Smooth muscle cell (in vitro differentiated cells): ENCODE measurements at regions not wholly inside any gene's neighbourhood (a gene's known extent, or its start where the extent isn't known, plus 50 kb on each side); places are given as distances from the start of the nearest gene placed in this dataset.

Experiments
- DNase-seq: peaks from one replicate; lab custom pipeline; 2025; ENCODE audit not compliant: unreplicated experiment; lab: John Stamatoyannopoulos, UW
- H2AFZ ChIP-seq: fragments of 200-600 bp; sonication (generic); 2 replicates; pipeline ENCODE4 v1.6.0; 2016; ENCODE audit warnings: antibody characterized with exemption, low read depth, mild to moderate bottlenecking
- H3F3A ChIP-seq: fragments of 200-600 bp; sonication (generic); 2 replicates; pipeline ENCODE4 v1.6.0; 2017; ENCODE audit warnings: antibody characterized with exemption, low read depth
- H3K27ac ChIP-seq: fragments of 200-600 bp; sonication (generic); 2 replicates; pipeline ENCODE4 v1.5.1; 2016; ENCODE audit warnings: low read depth, mild to moderate bottlenecking
- H3K27me3 ChIP-seq: fragments of 200-600 bp; sonication (generic); 2 replicates; pipeline ENCODE4 v1.6.1; 2016; ENCODE audit warnings: low read depth, mild to moderate bottlenecking
- H3K36me3 ChIP-seq: fragments of 200-600 bp; sonication (generic); 2 replicates; pipeline ENCODE4 v1.5.1; 2016; ENCODE audit warnings: low read depth
- H3K4me1 ChIP-seq: fragments of 200-600 bp; sonication (generic); 2 replicates; pipeline ENCODE4 v1.5.1; 2016; ENCODE audit warnings: low read depth
- H3K4me2 ChIP-seq: fragments of 200-600 bp; sonication (generic); 2 replicates; pipeline ENCODE4 v1.6.0; 2016; ENCODE audit warnings: mild to moderate bottlenecking
- H3K4me3 ChIP-seq: fragments of 200-600 bp; sonication (generic); 2 replicates; pipeline ENCODE4 v1.5.1; 2016; ENCODE audit warnings: mild to moderate bottlenecking
- H3K79me2 ChIP-seq: fragments of 200-600 bp; sonication (generic); 2 replicates; pipeline ENCODE4 v1.6.0; 2016; ENCODE audit warnings: low read depth, mild to moderate bottlenecking
- H3K9ac ChIP-seq: fragments of 200-600 bp; sonication (generic); 2 replicates; pipeline ENCODE4 v1.6.0; 2016; ENCODE audit warnings: low read depth
- H3K9me3 ChIP-seq: fragments of 200-600 bp; sonication (generic); replicated peaks from 2 replicates; pipeline ENCODE4 v1.5.1; 2016; ENCODE audit warnings: low read depth
- H4K20me1 ChIP-seq: fragments of 200-600 bp; sonication (generic); 2 replicates; pipeline ENCODE4 v1.6.0; 2016; ENCODE audit warnings: low read depth
- WGBS: methylation state at CpG from one replicate; pipeline ENCODE4 v1.1.7; 2016; ENCODE audit warnings: low lambda C conversion rate; 5-methylcytosine and 5-hydroxymethylcytosine counted together
- TF ChIP-seq, protein P1 (sequence below): fragments of 200-600 bp; sonication (generic); IDR thresholded peaks from 2 replicates; pipeline ENCODE4 v1.5.1; 2017; ENCODE audit warnings: borderline replicate concordance, mild to moderate bottlenecking, antibody characterized with exemption; ENCODE audit not compliant: insufficient read depth, poor library complexity, severe bottlenecking

DNA sequence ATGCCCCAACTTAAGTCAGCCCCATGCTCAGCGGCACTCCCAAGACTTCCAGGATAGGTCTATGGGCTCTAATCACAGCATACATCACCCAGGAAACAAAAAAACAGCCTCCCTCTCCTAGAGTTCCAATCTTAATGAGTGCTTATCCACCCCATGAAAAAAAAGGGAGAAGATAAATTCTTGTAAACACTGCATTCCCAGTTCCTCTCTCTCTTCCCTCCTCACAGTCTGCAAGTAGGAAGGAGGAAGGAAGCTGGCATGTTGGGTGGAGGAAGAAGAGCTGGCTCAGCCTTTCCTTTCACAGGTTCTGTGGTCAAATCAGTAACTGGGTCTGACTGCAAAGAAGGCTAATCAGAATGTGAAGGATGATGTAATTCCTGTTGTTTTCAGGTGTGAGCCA lies 69.9 kb upstream of the ZC3H11B start:
- Histone ChIP-seq H3K4me1 (no peaks in the 10 kb centered on the region), H3K9ac (no peak overlapping the region), H3K4me3 (no peak overlapping the region), H3K27ac (no peak overlapping the region), H3K27me3 (no peaks in the 10 kb centered on the region), H3K79me2 (no peaks in the 10 kb centered on the region), H2AFZ (no peak overlapping the region), H3K9me3 (no peaks in the 10 kb centered on the region), H4K20me1 (no peaks in the 10 kb centered on the region), H3K4me2 (no peak overlapping the region), H3K36me3 (no peaks in the 10 kb centered on the region), H3F3A (no peaks in the 10 kb centered on the region)
- no peak for DNase-seq
- TF ChIP-seq, protein P1, sequence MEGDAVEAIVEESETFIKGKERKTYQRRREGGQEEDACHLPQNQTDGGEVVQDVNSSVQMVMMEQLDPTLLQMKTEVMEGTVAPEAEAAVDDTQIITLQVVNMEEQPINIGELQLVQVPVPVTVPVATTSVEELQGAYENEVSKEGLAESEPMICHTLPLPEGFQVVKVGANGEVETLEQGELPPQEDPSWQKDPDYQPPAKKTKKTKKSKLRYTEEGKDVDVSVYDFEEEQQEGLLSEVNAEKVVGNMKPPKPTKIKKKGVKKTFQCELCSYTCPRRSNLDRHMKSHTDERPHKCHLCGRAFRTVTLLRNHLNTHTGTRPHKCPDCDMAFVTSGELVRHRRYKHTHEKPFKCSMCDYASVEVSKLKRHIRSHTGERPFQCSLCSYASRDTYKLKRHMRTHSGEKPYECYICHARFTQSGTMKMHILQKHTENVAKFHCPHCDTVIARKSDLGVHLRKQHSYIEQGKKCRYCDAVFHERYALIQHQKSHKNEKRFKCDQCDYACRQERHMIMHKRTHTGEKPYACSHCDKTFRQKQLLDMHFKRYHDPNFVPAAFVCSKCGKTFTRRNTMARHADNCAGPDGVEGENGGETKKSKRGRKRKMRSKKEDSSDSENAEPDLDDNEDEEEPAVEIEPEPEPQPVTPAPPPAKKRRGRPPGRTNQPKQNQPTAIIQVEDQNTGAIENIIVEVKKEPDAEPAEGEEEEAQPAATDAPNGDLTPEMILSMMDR = no peak
- WGBS = 88% methylated on average over 1 of the region's 1 CpG

DNA sequence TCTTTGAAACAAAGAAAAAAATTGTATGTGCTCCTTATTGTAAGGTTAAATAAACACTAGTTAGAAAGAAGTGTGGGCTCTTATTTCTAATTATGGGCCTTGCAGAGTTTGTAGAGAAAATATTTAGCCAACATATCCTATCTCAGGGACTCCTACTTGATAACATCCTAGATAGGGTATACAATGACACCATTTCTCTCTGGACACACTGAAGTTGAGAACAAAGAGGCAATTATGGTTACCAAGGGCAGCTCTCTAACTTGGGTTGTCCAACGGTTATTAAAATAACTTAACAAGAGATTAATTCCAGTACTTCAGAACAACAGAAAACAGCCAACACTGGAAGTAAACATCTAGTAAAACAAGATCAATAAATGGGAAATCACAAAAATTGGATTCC lies 69.0 kb upstream of the ZC3H11B start:
- DNase-seq = no peak
- Histone ChIP-seq H3K4me1 (no peaks in the 10 kb centered on the region), H3K27ac (no peak overlapping the region), H3K27me3 (no peaks in the 10 kb centered on the region), H3K9ac (no peak overlapping the region), H3K4me3 (no peak overlapping the region), H3K4me2 (no peak overlapping the region), H3F3A (no peaks in the 10 kb centered on the region), H3K9me3 (no peaks in the 10 kb centered on the region), H4K20me1 (no peaks in the 10 kb centered on the region), H3K36me3 (no peaks in the 10 kb centered on the region), H3K79me2 (no peaks in the 10 kb centered on the region), H2AFZ (no peak overlapping the region)
- TF ChIP-seq, protein P1 = no peak
- 92% methylated on average over 1 of the region's 1 CpG for WGBS

DNA sequence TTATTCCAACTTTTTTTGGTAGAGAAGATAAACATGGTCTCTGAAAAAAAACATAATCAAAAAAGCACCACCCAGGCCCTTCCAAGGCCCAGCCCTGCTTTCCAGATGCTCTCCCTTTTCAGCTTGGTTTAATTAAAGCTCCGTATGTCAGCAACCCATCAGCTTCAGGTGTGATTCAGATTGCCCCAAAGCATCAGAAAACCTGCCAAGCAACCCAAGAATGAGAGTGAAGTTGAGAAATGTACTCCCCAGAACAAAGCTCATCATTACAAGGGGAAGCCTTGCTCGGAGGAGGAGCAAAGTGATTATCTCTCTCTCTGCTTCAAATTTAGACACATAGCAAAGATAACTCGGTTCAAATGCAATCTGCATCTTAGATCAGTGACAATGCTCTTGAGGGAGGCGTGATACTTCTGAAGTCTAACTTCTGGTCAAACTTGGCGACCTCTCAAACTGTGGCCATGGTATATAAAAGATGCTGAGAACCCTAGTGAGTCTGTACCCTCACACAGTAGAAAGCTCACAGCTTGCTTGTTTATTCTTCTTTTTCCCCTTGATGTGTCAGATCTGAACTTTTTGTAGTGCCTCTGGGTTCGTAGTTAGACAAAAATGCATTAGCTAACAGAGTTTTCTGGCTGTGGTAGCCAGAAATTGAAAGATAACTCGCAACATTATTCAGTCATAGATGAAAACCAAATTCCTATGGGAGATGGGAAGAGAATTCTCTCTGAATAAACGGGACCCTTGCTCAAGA lies 63.3 kb upstream of the ZC3H11B start:
- Histone ChIP-seq H3K9ac (no peak overlapping the region), H2AFZ (no peak overlapping the region), H4K20me1 (no peaks in the 10 kb centered on the region), H3K4me2 (no peak overlapping the region), H3K4me1 (no peaks in the 10 kb centered on the region), H3K79me2 (no peaks in the 10 kb centered on the region), H3K27ac (no peak overlapping the region), H3F3A (no peaks in the 10 kb centered on the region), H3K27me3 (no peaks in the 10 kb centered on the region), H3K4me3 (no peak overlapping the region), H3K9me3 (no peaks in the 10 kb centered on the region), H3K36me3 (no peaks in the 10 kb centered on the region)
- WGBS = 68% methylated on average over 8 of the region's 8 CpGs
- no peak for DNase-seq
- TF ChIP-seq, protein P1 = no peak

DNA sequence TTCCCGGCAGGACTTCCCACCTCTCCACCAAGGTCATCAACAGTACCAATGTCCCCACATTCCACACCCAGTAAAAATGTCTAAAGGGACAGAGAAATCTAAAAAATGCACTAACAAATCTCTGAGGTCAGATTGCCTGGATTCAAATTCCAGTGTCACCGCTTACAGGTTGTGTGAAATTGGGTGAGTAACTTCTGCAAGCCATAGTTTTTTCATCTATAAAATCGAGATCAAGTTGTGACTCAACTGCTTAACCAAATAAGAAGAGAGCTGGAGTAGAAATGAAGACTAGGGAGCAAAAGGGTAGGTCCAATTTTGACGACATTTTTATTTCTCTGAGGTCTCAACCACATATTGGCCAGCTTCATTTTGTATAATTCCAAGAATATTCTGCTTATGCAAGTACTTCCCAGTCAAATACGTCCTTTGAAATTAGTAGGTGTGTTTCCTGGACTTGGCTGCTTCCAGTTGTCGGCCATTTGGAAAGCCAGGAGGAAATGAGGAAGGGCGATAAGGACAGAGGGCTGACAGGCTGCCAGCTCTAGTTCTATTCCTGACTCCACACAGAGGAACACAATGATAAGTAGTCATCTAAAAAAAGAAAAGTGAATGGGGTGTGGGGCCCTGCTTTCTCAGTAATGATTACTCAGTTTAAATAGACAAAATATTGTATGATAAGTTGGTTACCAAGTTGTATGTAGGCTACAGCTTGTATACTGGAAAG lies 57.7 kb upstream of the ZC3H11B start:
- Histone ChIP-seq H3K79me2 (no peaks in the 10 kb centered on the region), H3K27me3 (peaks cover 5% of the 10 kb centered on the region), H3K27ac (no peak overlapping the region), H3F3A (no peaks in the 10 kb centered on the region), H3K4me3 (no peak overlapping the region), H3K9me3 (no peaks in the 10 kb centered on the region), H3K4me1 (no peaks in the 10 kb centered on the region), H3K4me2 (no peak overlapping the region), H3K36me3 (no peaks in the 10 kb centered on the region), H2AFZ (no peak overlapping the region), H3K9ac (no peak overlapping the region), H4K20me1 (no peaks in the 10 kb centered on the region)
- 81% methylated on average over 7 of the region's 7 CpGs for WGBS
- DNase-seq = no peak
- TF ChIP-seq, protein P1 = no peak
